ENCODE measurements at regions not wholly inside any gene's neighbourhood (a gene's known extent, or its start where the extent isn't known, plus 50 kb on each side); places are given as distances from the start of the nearest gene placed in this dataset.
A peak's percentile ranks its signal among the peaks of the same experiment; 100 is the strongest.

DNA sequence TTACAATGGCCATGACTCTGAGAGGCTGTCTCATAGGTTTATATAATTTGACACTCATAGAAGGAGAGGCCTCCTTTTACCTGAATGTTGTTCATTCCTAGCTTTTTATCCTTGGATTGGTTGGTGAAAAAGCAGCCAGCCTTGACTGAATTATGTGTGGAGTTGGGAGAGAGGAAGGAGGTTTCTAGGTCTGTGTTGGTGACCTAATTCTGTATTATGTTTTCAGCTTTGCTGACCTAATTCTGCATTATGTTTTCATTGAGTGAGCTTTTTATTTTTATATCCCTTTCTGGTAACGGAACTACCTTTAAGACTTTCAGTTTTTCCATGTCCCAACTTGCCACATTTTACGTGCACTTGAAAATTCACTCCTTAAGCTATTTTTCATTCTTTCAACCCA lies 59.1 kb upstream of the RNF144B start:
- Histone ChIP-seq H3K4me1 (peaks cover 5 to 55% of the 10 kb centered on the region in 2 donors), H3K9me3 (no peaks in the 10 kb centered on the region), H3K27me3 (no peaks in the 10 kb centered on the region), H3K27ac (peak overlapping the region; percentile 31 to 92), H3K36me3 (no peaks in the 10 kb centered on the region), H3K4me3 (no peak overlapping the region)
- ATAC-seq (no peak), DNase-seq (no peak)
- TF ChIP-seq, protein P1, sequence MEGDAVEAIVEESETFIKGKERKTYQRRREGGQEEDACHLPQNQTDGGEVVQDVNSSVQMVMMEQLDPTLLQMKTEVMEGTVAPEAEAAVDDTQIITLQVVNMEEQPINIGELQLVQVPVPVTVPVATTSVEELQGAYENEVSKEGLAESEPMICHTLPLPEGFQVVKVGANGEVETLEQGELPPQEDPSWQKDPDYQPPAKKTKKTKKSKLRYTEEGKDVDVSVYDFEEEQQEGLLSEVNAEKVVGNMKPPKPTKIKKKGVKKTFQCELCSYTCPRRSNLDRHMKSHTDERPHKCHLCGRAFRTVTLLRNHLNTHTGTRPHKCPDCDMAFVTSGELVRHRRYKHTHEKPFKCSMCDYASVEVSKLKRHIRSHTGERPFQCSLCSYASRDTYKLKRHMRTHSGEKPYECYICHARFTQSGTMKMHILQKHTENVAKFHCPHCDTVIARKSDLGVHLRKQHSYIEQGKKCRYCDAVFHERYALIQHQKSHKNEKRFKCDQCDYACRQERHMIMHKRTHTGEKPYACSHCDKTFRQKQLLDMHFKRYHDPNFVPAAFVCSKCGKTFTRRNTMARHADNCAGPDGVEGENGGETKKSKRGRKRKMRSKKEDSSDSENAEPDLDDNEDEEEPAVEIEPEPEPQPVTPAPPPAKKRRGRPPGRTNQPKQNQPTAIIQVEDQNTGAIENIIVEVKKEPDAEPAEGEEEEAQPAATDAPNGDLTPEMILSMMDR (IDR thresholded peaks at IDR 0.05), result no peak
- intact Hi-C loops (cut with DNase I), result no loop called here

DNA sequence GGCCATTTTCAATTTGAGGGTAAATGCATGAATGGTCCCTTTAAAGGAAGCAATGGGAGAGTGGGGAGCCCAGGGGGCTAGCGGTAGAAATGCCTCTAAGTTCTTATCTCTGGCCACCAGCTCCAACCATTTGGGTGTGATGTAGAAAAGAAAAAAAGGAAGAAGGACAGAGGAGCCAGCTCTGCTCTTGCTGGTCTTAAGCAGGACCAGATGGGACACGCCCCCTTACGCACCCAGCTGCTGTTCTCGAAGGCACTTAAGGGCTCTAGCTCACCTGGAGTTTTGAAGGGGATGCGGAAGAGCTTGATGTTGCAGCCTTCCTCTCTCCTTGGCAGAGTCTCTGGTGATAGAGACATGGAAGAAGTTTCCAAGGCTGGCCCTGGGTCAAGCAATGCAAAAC lies 59.5 kb upstream of the RNF144B start:
- H3K36me3 ChIP-seq, result no peaks in the 10 kb centered on the region
- H3K9me3 ChIP-seq, result no peaks in the 10 kb centered on the region
- ATAC-seq (peak; percentile 74), DNase-seq (peak in 3 of 4 donors; percentile 49 to 83 (median 83))
- TF ChIP-seq, protein P1 (IDR thresholded peaks at IDR 0.05), result no peak
- H3K27ac ChIP-seq, result peak overlapping the region; percentile 31 to 92
- H3K4me1 ChIP-seq, result peaks cover 5 to 55% of the 10 kb centered on the region in 2 donors
- no peaks in the 10 kb centered on the region for H3K27me3 ChIP-seq
- intact Hi-C loops (cut with DNase I), result no loop called here
- no peak overlapping the region for H3K4me3 ChIP-seq

DNA sequence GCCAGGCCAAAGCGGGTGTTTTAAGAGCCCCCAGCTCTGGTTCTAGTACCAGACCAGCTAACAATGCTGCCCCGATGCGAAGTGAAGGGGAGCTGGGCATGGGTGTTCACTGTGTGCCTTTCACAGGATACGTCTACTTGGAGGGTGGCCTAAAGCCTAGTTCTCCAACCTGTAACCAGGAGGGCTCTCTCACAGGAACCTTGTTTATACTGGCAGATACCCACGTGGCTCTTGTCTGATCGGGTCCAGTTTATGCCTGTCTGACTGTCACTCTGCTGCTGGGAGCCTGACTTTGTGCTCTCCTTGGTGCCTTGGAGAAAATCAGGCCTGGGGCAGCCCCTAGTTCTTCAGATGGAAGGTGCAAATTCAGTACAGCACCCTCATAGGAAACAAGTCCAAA lies 60.2 kb upstream of the RNF144B start:
- ATAC-seq (peak; percentile 5), DNase-seq (no peak)
- Histone ChIP-seq H3K4me3 (no peak overlapping the region), H3K4me1 (peaks cover 5 to 55% of the 10 kb centered on the region in 2 donors), H3K36me3 (no peaks in the 10 kb centered on the region), H3K9me3 (no peaks in the 10 kb centered on the region), H3K27me3 (no peaks in the 10 kb centered on the region), H3K27ac (no peak overlapping the region)
- intact Hi-C loops (cut with DNase I), result no loop called here
- TF ChIP-seq, protein P1 (IDR thresholded peaks at IDR 0.05), result no peak

DNA sequence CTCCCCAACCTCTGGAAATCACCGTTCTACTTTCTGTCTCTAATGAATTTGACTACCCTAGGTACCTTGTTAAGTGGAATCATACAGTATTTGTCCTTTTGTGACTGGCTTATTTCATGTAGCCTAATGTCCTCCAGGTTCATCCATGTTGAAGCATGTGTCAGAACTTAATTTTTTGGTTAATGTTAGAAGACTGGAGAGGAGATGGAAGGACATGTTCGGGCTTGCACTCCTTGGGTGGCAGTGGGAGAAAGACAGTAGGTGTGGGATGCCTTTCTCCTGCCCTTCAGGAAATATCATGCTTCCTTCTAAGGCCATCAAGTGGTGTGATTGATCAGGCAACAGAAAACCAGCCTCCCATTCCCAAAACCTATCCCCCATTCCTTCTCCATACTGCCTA lies 61.1 kb upstream of the RNF144B start:
- intact Hi-C loops (cut with DNase I), result no loop called here
- H3K9me3 ChIP-seq, result no peaks in the 10 kb centered on the region

DNA sequence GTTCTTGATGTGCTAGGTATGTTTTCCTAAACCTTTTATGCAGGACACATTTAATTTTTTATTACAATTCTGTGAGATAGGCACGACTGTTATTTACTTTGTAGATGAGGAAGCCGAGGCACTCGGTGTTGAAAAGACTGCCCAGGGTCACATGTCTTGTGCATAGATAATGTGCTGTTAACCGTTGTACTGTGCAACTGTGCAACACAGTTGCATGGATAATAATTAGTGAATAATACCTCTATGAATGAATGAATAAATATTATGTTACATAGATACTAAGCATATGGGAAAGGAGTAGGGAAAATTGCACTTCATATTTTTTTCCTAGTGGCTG lies 60.3 kb upstream of the DEK start:
- Histone ChIP-seq H3K27ac (no peak overlapping the region), H3K4me3 (no peak overlapping the region), H3K27me3 (no peaks in the 10 kb centered on the region), H3K9me3 (no peaks in the 10 kb centered on the region), H3K4me1 (peaks cover 5 to 46% of the 10 kb centered on the region in 2 donors), H3K36me3 (no peaks in the 10 kb centered on the region)
- DNase-seq (no peak), ATAC-seq (peak; percentile 50)
- intact Hi-C loops (cut with DNase I), result loop anchor here in 1 of 2 donors (2.0 kb wide), 1 partner anchor 180 kb away; no protein-coding TSS in a partner anchor
- TF ChIP-seq, protein P1 (IDR thresholded peaks at IDR 0.05), result no peak

More for the DNA sequence above, 61.1 kb upstream of the RNF144B start:
- Histone ChIP-seq H3K27ac (no peak overlapping the region), H3K27me3 (no peaks in the 10 kb centered on the region), H3K4me3 (no peak overlapping the region), H3K4me1 (peaks cover 5 to 55% of the 10 kb centered on the region in 2 donors), H3K36me3 (no peaks in the 10 kb centered on the region)
- no peak for ATAC-seq
- no peak for DNase-seq
- TF ChIP-seq, protein P1 (IDR thresholded peaks at IDR 0.05), result no peak

Measured in left lung (tissue), 4 donors.